ENCODE measurements at regions not wholly inside any gene's neighbourhood (a gene's known extent, or its start where the extent isn't known, plus 50 kb on each side); places are given as distances from the start of the nearest gene placed in this dataset.
"Not testable (repeated sequence)": the region's sequence is repeated elsewhere in the genome, so short reads cannot be mapped to it uniquely, and the experiment has no call there.

- no peak for DNase-seq (ENCODE audit: low spot score in 2 of 2)
- TF ChIP-seq EP300 (IDR thresholded peaks at IDR 0.05): no peak
- no peak for TF ChIP-seq CTCF (IDR thresholded peaks at IDR 0.05)
- H3K27me3 ChIP-seq: no peaks in the 10 kb centered on the region
- no peaks in the 10 kb centered on the region for H3K36me3 ChIP-seq
- peaks cover 0 to 27% (median 3%) of the 10 kb centered on the region in 4 donors for H3K9me3 ChIP-seq
- H3K4me1 ChIP-seq: no peaks in the 10 kb centered on the region
- no peak overlapping the region for H3K4me3 ChIP-seq
- no peak overlapping the region for H3K27ac ChIP-seq
Observed at GRCh38 chr5:130627145-130627544, 537.9 kb downstream of the HINT1 start.

GRCh38 chr5:130624805-130625204 is 540.3 kb downstream of the HINT1 start:
- Histone ChIP-seq H3K9me3 (peaks cover 0 to 22% (median under 1%) of the 10 kb centered on the region in 4 donors), H3K27ac (no peak overlapping the region), H3K4me1 (no peaks in the 10 kb centered on the region), H3K36me3 (no peaks in the 10 kb centered on the region), H3K4me3 (no peak overlapping the region), H3K27me3 (no peaks in the 10 kb centered on the region)
- DNase-seq (ENCODE audit: low spot score in 2 of 2): no peak
- TF ChIP-seq POLR2A (IDR thresholded peaks at IDR 0.05): no peak
- TF ChIP-seq EP300 (IDR thresholded peaks at IDR 0.05): no peak
- TF ChIP-seq CTCF (IDR thresholded peaks at IDR 0.05): no peak

- peaks cover 0 to 9% (median 0%) of the 10 kb centered on the region in 4 donors for H3K9me3 ChIP-seq
- no peak overlapping the region for H3K27ac ChIP-seq
- 71 to 77% methylated on average over 2 of the region's 2 CpGs for WGBS, 2 donors
- no peaks in the 10 kb centered on the region for H3K36me3 ChIP-seq
- H3K4me3 ChIP-seq: no peak overlapping the region
- no peaks in the 10 kb centered on the region for H3K4me1 ChIP-seq
- DNase-seq (ENCODE audit: low spot score in 2 of 2): no peak
- no peaks in the 10 kb centered on the region for H3K27me3 ChIP-seq
- TF ChIP-seq POLR2A (IDR thresholded peaks at IDR 0.05): no peak
- TF ChIP-seq CTCF (IDR thresholded peaks at IDR 0.05): no peak
- TF ChIP-seq EP300 (IDR thresholded peaks at IDR 0.05): no peak
Observed at GRCh38 chr5:130616161-130616560, 548.9 kb downstream of the HINT1 start.

GRCh38 chr5:130605234-130605633 is 559.8 kb downstream of the HINT1 start:
- H3K4me3 ChIP-seq: no peak overlapping the region
- no peaks in the 10 kb centered on the region for H3K27me3 ChIP-seq
- no peak overlapping the region for H3K27ac ChIP-seq
- no peak for TF ChIP-seq CTCF (IDR thresholded peaks at IDR 0.05)
- DNase-seq (ENCODE audit: low spot score in 2 of 2): no peak
- H3K9me3 ChIP-seq: no peaks in the 10 kb centered on the region
- H3K36me3 ChIP-seq: no peaks in the 10 kb centered on the region
- no peaks in the 10 kb centered on the region for H3K4me1 ChIP-seq

GRCh38 chr5:130596647-130597046 is 568.4 kb downstream of the HINT1 start:
- not testable (repeated sequence) for H3K36me3 ChIP-seq; H3K4me1 ChIP-seq; H3K27ac ChIP-seq; DNase-seq (ENCODE audit: low spot score in 2 of 2); H3K4me3 ChIP-seq; H3K27me3 ChIP-seq
- peaks cover 0 to 14% (median 2%) of the 10 kb centered on the region in 4 donors for H3K9me3 ChIP-seq
- WGBS, 2 donors: 95 to 96% methylated on average over 25 of the region's 25 CpGs

GRCh38 chr5:130580264-130580663 is 584.8 kb downstream of the HINT1 start:
- no peak overlapping the region for H3K27ac ChIP-seq
- 71% methylated on average over 2 of the region's 2 CpGs for WGBS, 2 donors
- no peak for DNase-seq (ENCODE audit: low spot score in 2 of 2)
- TF ChIP-seq CTCF (IDR thresholded peaks at IDR 0.05) (no peak), POLR2A (IDR thresholded peaks at IDR 0.05) (no peak), EP300 (IDR thresholded peaks at IDR 0.05) (no peak)
- no peaks in the 10 kb centered on the region for H3K36me3 ChIP-seq
- H3K4me1 ChIP-seq: no peaks in the 10 kb centered on the region
- no peak overlapping the region for H3K4me3 ChIP-seq
- no peaks in the 10 kb centered on the region for H3K27me3 ChIP-seq
- peaks cover 0 to 10% (median 0%) of the 10 kb centered on the region in 4 donors for H3K9me3 ChIP-seq
